ENCODE measurements at regions not wholly inside any gene's neighbourhood (a gene's known extent, or its start where the extent isn't known, plus 50 kb on each side); places are given as distances from the start of the nearest gene placed in this dataset.
A peak's percentile ranks its signal among the peaks of the same experiment; 100 is the strongest.
"Not testable (repeated sequence)": the region's sequence is repeated elsewhere in the genome, so short reads cannot be mapped to it uniquely, and the experiment has no call there.

GRCh38 chr6:27807441-27808241, 104.6 kb downstream of the OR2B2 start:
- peak in 7 of 10 donors; percentile 29 to 92 (median 50) for DNase-seq
- intact Hi-C loops (cut with DNase I) = not testable (repeated sequence)

GRCh38 chr6:27806981-27807440, 105.2 kb downstream of the OR2B2 start:
- DNase-seq = peak in 2 of 10 donors; percentile 24 to 86
- intact Hi-C loops (cut with DNase I) = no loop called here

GRCh38 chr6:27805347-27805746, 106.8 kb downstream of the OR2B2 start:
- intact Hi-C loops (cut with DNase I) = no loop called here
- no peak for DNase-seq

- no peak for DNase-seq
- intact Hi-C loops (cut with DNase I) = no loop called here
Observed at GRCh38 chr6:27804851-27805250, 107.3 kb downstream of the OR2B2 start.

DNA sequence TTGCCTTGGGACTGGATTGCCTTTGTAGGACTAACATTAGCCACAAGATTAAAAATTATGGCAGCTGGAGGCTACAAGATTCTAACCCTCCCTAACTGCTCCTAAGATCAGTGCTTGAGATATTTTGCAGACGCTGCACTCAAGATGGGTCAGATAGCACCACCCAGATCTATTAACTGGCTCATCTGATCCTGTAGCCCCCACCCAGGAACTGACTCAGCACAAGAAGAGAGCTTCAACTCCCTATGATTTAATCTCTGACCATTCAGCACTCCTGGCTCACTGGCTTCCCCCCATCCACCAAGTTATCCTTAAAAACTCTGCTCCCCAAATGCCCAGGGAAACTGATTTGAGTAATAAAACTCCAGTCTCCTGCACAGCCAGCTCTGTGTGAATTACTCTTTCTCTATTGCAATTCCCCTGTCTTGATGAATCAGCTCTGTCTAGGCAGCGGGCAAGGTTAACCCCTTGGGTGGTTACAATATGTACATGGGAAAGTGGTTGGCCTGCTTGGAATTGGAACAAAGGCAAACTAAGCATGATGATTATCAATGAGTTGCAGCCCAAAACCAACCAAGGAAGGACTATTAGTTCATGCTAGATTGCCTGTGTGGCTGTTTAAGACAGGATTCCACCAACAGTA, 111.3 kb downstream of the OR2B2 start:
- intact Hi-C loops (cut with DNase I) = no loop called here

GRCh38 chr6:27797960-27798359, 114.2 kb downstream of the OR2B2 start:
- no peak for DNase-seq
- intact Hi-C loops (cut with DNase I) = no loop called here

More for the DNA sequence above, 111.3 kb downstream of the OR2B2 start:
- DNase-seq = no peak

- DNase-seq; intact Hi-C loops (cut with DNase I): not testable (repeated sequence)
Observed at GRCh38 chr6:27796736-27797481, 115.3 kb downstream of the OR2B2 start.

DNA sequence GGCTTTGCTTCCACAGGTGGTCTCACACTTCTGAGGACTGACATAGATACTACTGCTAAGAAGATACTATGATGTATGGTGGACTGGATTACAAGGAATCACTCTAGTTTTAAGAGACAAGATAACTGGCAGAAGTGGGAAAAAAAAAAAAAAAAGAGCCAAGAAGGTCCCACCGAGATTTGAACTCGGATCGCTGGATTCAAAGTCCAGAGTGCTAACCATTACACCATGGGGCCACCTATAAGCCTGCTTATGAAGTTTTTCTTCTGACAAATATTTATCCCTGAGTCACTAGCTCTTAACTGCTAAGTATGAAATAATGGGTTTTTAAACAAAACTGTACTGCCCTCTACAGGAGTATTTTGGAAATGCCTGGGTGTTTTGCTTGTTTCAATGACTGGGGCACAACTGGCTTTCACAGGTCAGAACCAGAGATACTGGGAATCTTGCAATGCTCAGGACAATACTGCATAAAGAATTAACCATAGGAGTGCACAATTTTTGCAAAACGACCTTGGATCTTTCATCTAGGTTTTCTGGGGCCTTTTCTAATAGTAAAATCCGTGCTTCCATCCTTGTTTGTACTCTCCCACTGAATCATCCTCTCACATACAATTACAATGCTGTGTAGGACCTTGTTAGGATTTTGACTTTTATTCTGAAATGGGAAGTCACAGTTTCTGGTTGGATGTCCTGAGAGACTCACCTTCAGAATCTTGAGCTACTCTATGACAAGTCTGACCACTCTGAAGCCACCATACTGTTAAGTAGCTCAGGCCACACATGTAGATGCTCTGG, 116.3 kb downstream of the OR2B2 start:
- no peak for DNase-seq
- intact Hi-C loops (cut with DNase I) = no loop called here

GRCh38 chr6:27791182-27791943, 120.8 kb downstream of the OR2B2 start:
- peak in 5 of 10 donors; percentile 42 to 93 (median 63) for DNase-seq
- intact Hi-C loops (cut with DNase I) = no loop called here

DNA sequence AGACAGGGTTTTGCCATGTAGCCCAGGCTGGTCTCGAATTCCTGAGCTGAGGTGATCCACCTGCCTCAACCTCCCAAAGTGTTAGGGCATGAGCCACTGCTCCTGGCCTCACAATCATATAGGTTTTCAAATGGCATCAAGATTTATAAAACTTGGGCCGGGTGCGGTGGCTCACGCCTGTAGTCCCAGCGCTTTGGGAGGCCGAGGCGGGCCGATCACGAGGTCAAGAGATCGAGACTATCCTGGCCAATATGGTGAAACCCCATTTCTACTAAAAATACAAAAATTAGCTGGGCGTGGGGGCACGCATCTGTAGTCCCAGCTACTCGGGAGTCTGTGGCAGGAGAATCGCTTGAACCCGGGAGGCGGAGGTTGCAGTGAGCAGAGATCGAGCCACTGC, 123.8 kb downstream of the OR2B2 start:
- intact Hi-C loops (cut with DNase I) = not testable (repeated sequence)

DNA sequence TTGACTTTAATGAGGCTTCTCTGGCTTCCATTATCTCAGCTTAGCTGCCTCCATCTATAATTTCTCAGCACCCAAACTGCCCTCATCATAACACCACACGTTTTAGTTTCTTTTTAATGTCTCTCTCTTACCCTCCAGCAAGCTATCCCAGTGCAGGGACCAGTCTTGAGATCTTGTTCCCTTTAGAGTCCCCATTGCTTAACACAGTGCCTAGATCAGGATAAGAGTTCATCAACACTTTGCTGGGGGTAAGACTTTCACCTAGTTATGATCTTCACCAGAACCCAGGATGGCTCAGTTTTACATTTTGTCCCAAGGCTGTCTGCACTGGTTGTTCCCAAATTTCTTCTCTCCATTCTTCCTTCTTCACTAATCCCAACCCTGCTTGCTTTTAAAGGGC, 126.1 kb downstream of the OR2B2 start:
- no peak for DNase-seq
- intact Hi-C loops (cut with DNase I) = no loop called here

More for the DNA sequence above, 123.8 kb downstream of the OR2B2 start:
- not testable (repeated sequence) for DNase-seq

- intact Hi-C loops (cut with DNase I) = no loop called here
- DNase-seq = no peak
Observed at GRCh38 chr6:27785294-27785693, 126.9 kb downstream of the OR2B2 start.

DNA sequence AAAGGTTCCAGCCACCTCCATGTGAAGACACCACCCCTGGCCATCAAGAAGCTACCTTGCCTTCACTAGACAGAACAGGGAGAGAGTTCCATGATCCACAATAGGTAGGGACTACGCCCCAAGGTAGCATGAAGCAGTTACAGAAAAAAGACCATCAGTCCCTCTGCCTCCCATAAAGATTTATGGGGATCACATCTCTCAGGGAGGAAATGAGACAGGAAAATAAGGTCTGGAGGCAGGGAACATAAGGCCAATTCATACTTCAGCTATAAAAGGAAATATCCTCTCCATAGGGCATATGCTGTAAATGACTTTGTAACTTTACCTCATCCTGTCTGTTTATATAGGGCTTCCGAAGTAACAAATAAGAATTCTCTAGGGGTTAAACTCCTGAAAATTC, 129.4 kb downstream of the OR2B2 start:
- DNase-seq = no peak
- intact Hi-C loops (cut with DNase I) = no loop called here

DNA sequence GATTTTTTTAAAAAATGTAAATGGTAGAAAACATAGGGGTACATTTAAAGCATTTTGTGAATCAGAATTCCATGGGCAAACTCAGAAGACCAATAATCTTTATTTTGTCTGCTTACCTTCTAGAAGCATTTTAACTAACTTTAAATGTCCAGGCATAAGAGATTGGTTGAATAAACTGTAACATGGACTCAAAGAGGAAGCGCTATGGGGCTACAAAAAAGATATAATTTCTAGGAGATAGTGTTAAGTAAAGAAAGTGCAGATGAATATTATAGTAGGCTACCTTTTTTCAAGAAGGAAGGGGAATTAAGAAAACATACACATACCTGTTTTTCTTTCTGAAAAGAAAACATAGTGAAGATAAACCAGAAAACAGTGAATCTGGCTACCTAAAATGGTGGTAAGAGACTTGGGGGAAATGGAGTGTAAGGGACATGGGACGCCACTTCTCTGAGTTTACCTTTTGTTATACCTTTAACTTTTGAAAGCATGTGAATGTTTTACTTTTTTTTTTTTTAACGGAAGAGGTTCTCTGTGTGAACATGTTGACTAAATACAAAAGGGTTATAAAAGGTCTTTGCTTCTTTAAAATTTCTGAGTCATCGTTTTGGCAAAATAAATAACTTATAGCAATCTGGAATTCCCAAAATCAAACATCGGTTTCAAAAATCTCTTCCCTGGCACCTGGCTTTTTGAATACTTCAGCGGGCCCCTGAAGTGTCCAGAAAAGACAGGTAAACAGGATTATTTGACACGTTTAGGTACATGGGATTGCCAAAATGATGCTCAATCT, 133.4 kb downstream of the OR2B2 start:
- intact Hi-C loops (cut with DNase I) = no loop called here
- no peak for DNase-seq

- intact Hi-C loops (cut with DNase I) = no loop called here
- no peak for DNase-seq
Observed at GRCh38 chr6:27777614-27778355, 134.4 kb downstream of the OR2B2 start.

- DNase-seq = no peak
- intact Hi-C loops (cut with DNase I) = no loop called here
Observed at GRCh38 chr6:27777126-27777525, 135.1 kb downstream of the OR2B2 start.

DNA sequence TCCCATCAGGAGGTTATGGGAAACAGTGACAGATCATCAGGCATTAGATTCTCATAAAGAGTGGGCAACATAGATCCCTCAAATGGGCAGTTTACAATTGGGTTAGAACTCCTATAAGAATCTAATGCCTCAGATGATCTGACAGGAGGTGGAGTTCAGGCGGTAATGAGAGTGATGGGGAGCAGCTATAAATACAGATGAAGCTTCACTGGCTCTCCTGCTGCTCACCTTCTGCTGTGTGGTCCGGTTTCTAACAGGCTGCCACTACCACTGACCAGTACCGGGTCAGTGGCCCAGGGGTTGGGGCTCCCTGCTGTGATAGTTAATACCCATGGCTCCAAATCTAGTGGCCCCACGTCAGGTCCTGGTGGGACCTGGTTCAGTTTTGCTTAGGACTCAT, 135.7 kb downstream of the OR2B2 start:
- no peak for DNase-seq
- intact Hi-C loops (cut with DNase I) = no loop called here

- intact Hi-C loops (cut with DNase I) = no loop called here
- no peak for DNase-seq
Observed at GRCh38 chr6:27775796-27776184, 136.4 kb downstream of the OR2B2 start.

All from posterior cingulate gyrus (tissue), 11 donors.